HG02798 (cell line): ENCODE measurements at regions not wholly inside any gene's neighbourhood (a gene's known extent, or its start where the extent isn't known, plus 50 kb on each side); places are given as distances from the start of the nearest gene placed in this dataset.

Experiments used
- ATAC-seq: cut with Tn5 transposase; IDR thresholded peaks from one replicate; pipeline ENCODE4 v1.9.1; 2021; ENCODE audit warnings: mild to moderate bottlenecking; ENCODE audit not compliant: unreplicated experiment, poor library complexity

DNA sequence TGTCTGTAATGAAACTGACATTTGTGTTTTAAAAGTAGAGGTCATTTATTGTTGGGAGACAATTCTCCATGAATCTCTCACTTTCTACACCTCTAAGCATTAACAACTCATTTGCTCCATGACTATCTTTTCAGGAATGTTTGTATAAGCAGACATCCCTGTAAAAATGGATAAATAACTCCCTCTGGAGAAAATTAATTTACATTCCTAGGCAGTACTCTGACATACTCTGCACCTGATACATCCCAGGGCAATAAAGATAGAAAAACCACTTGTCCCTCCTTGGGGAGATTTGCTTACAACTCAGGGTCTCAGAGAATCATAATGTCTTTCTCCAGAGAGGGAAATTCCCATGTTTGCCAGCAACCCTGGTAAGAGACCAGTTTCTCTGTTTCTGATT, 1037.7 kb upstream of the SLC39A10 start:
- ATAC-seq, result no peak

DNA sequence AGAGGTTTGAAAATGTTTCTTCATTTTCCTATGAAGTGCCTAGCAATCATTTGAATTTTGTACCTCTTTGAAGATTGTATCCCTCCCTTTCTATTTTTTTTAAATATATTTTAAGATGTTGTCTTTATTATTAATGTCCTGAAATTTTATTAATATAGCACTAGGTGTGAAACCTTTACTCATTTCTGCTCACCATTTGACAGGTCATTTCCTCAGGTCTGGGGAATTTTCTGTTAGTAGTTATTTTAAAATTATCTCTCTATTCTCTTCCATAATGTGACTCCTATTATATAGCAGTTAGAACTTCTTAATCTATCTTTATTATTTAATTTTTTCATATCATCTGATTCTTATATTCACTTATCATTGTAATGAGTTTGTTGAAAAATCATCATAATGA, 1038.6 kb upstream of the SLC39A10 start:
- no peak for ATAC-seq

DNA sequence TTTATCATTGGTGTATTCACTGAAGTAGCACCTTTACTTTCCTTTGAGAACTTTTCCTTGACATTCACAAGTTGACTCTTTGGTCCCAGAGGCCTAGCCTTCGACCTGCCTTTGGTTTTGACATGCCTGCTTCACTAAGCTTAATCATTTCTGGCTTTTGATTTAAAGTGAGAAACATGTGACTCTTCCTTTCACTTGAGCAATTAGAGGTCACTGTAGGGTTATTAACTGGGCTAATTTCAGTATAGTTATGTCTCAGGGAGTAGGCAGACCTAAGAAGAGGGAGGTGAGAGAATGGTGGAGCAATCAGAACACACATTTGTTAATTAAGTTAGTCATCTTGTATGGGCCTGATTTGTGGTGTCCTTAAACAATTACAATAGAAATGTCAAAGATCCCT, 1040.7 kb upstream of the SLC39A10 start:
- ATAC-seq, result peak; percentile 67

DNA sequence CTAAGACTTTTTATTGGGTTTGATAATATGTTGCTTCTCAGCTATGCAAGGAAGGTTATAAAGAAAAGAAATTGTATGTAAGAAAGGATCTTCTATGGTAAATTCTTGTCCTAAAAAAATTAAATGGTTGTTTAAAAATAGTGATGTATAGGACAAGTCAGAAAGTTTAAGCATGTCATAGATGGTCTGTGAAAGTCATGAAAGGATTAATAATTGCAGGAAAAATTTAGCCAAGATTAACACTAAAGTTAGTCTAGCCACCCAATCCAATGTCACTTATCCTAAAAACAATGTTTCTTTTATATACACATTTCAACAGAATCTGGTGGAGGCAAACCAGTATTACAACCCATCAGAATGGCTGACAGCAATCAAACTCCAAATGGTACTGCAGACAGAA, 1046.7 kb upstream of the SLC39A10 start:
- ATAC-seq, result no peak

DNA sequence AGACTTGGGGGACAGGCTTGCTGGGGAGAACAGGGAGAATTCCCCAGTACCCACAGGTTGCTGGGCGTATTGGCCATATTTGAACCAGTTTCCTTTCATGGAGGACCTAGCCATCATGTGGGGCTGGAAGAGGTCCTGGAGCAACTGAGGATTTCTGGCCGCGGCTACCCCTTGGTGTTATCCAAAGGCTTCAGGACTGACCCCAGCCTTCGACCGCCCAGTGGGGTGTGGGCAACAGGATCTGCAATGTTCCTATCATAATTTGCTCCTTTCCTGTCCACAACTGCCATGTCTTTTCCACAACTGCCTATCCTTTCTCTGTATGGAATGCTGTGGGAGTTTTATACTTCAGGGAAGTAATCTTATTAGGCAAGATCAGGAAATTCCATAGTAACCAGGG, 1053.6 kb upstream of the SLC39A10 start:
- no peak for ATAC-seq

DNA sequence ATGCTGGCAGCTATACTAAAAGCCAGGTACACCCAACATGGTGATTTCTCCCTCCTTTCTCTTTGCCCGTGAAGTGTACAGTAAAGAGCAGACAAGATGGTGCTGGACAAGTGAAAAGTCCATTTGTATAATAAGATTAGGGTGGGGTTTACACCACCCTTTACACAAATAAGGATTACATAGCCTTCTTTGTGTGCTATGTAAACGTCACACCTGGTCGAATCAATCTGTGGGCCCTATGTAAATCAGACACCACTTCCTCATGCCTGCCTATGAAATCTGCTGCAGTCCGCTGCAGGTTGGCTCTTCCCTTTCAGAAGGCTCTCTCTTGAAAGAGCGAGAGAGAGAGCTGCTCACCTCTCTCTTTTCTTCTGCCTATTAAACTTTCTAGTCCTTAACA, 1054.3 kb upstream of the SLC39A10 start:
- no peak for ATAC-seq

DNA sequence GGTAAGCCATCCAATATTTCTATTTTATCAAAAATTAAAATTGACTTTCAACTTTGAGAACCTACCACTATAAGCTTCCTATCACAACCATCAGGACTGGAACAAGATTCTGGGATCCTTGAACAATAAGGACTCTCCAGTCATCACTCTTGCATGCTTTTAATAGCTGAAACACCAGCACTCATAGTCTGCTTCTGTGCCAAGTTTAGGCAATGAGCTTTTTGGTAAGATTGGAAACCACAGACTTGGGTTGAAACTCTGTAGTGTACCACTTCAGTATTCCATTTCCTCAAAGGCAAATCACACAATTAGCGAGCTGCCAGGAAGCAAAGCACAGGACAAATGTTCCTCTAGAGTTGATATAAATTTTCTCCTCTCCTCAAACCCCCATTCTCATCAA, 1065.8 kb upstream of the SLC39A10 start:
- no peak for ATAC-seq

DNA sequence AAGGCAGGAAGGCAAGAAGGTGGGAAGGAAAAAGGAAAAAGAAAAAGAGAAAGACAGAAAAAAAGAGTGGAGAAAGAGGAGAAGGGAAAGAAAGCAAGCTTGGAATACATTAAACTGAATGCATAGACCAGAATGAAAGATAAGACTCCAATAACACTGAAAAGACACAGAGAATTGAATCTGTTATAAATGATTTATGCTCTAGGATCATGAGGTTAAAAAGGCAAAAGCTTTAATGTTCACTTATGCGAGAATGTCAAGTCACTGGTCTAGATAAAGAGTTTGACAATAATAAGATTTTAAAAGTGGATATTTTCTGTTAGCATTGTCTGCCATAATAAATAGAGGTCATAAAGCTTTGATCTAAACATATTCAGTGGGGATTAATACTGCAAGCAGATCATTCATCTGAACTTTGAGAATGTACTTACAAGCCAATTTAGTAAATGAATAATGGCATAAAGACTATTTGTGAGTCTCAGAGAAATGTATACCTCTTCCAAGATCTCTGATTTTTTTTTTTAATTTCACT, 1069.2 kb upstream of the SLC39A10 start:
- no peak for ATAC-seq

DNA sequence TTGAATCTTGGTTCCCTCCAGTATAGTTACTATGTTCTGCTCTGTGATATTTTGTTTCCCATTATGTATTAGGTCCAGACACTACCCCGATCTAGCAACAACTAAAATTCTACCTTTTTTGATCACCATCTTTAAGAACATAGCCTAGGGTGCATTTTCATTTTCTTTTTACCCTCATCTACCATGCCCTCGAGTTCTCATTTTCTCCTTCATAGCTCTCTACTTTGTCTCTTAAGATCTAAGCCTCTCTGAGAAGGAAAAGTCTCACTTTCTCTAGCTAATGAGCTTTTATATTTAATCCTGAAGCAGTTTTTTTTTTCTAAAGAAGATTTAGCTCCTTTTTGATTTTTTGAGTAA, 1089.4 kb upstream of the SLC39A10 start:
- ATAC-seq, result peak; percentile 36

DNA sequence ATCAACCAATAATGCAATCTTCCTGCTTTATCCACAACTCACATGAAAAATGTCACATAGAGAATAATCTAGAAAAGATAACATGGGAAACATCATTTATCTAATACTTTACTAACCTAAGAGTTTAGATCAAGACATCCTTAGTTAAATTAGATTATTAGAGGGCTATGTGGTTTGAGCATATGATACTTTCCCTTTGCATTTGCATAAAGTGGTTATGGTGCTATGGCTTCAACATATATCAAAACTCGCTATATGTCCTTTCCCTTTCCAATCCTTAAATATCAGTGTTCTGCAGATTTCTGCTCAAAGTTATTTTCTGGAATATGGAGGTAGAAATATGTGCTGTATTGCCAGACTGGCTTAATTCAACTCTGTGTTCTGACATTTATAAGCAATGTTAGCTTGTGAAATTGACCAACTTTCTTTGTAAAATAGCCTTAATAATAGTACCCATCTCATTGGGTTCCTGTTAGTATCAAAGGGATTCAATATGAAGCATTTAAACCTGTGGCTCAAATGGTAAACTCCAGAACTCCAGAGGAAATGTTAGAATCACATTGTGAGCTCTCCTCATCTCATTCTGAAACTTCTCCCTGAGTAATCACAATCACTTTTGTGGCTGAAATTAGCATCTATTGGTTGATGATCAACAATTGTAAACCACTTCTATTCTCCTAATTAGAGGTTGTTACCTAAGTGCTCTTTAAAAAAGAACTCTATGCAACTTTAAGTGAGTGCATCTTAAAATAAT, 1089.9 kb upstream of the SLC39A10 start:
- ATAC-seq, result peak; percentile 78

DNA sequence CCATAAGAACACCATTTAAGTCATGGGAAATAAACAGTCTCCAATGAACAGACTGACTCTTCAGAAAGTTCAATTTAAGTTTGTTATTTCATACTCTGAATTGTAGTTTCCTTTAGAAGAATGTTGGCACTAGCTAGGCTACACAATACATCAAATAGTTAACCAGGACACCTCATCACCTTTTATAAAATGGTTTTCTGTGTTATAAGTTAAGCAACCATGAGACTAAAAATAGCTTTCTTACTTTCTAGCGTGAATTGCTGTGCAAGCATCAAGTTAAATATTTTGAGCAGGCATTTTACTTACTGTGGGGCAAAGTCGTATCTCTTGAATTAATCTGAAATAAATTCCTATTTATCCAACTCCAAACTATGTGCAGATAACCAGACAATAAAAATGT, 1092.6 kb upstream of the SLC39A10 start:
- no peak for ATAC-seq

DNA sequence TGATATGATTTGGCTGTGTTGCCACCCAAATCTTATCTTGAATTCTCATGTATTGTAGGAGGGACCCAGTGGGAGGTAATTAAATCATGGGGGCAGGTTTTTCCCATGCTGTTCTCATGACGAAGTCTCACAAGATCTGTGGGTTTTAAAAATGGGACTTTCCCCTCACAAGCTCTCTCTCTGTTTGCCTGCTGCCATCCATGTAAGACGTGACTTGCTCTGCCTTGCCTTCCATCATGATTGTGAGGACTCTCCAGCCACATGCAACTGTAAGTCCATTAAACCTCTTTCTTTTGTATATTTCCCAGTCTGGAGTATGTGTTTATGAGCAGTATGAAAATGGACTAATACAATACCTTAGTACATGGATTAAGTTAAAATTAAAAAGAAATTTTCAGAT, 1094.7 kb upstream of the SLC39A10 start:
- no peak for ATAC-seq

DNA sequence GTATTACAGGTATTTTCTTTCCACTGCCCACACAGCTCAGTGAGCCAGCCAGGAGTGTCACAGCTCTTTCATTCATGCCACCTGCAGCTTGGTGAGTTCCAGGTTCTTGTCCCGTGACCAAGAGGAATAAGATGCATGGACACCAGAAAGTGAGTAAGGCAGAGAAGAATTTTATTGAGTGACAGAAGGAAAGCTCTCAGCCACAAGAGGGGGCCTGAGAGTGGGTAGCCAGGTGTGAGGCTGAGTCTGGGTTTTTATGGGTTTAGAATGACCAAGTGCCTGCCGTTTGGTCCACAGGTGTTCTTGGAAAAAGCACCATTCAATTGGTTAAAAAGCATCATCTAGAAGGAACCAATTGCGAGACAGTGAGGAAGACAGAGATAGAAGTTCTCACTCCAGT, 1097.1 kb upstream of the SLC39A10 start:
- peak; percentile 40 for ATAC-seq

DNA sequence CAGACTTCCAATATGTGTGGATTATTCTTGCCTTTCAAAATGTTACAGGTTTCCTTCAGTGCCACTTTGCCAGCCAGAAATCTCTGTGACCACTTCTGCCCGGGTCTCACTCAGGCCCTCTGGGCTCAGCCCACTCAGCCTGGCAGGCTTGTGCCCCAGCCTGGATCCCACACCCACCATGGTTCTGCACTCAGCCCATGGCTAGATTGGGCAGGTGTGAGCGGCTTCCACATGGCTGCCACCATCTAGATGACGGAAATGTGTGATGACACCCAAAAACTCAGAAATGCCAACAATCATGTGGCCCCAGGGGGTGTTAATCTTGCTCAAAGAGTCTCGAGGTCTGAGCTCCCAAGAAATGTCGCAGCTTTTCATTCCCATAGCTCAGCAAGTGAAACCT, 1097.5 kb upstream of the SLC39A10 start:
- no peak for ATAC-seq

DNA sequence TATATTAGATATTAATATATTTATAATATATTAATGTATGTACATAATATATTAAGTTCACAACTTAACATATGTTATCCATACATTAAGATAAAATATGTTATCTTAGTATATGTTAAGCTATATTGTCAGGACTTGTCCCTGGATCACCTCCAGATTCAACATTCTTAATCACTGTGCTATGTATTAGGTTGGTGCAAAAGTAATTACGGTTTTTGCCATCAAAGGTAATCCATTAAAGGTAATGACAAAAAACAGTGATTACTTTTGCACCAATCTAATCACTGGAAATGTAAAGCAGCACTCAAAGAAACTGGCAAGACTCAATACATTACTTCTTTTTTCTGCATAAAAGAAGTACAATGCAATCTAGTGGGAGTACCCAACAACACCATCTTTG, 1099.0 kb upstream of the SLC39A10 start:
- ATAC-seq, result no peak

DNA sequence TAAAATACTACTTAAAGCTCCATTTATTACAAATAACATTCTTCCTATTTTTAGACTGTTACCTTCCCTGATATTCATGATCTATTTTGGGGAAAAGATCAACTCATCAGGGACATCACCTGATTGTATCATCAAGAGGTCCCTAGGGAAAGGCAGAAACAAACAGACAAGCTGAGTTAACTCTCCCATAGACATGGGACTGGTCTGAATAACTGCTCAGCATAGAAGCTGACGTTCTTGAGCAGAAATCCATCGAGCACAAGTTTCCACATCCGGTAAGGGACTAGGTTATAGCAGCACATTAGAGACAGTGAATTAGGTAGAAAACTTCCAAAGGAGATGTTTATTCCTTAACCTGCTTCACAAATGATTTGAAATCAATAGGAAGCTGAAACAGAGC, 1100.4 kb upstream of the SLC39A10 start:
- no peak for ATAC-seq

DNA sequence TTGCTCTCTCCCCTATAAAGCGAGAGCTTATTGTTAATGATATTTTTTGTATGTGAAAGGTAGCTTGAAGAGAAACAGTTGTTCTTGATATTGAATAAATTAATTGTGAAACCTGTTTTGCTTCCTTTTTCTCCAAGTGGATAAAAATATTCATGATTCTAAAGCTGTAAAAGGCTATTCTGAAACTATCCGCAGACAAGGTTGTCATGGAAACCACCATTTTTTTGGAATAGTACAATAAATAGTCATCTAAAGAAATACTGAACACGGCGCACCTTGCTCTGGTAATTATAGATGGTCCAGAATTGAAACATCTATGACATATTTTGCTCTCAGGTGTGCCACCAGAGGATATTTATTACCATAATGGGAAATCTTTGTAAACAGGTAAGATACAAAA, 1103.0 kb upstream of the SLC39A10 start:
- ATAC-seq, result no peak

DNA sequence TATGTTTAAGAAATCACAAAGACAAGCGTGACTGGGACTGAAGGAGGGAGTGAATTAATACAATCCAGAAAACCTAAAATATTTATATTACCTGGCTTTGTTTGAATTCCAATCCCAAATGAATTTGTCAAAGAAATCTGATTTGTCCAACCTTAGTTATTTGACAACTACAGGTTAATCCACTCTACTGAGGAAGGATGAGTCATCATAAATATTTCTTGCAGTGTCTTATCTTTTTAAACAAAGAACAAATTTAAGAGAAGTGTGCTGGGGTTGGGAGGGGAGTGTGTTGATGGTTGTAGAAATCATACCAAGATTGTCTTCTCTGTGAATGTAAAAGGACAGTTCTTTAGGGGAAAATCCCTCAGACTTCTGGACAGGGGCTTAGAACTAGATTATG, 1106.3 kb upstream of the SLC39A10 start:
- ATAC-seq, result no peak

DNA sequence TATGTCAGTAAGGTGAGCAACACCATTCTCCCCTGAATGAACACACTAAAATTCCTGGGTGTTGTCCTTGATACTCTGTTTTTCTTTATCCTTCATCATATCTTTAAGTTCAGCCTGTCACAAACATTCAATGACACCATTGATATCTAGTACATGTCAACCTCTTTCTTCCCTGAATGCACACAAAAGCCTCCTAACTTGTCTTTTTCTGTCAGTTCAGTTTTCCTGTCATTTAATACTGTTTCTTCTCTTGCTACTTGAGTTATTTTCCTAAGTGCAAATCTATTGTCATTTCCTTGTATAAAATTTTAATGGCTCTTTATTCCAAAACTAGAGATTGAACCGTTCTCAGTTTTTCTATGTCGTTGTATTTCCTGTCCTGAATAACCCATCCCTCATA, 1107.6 kb upstream of the SLC39A10 start:
- ATAC-seq, result no peak

DNA sequence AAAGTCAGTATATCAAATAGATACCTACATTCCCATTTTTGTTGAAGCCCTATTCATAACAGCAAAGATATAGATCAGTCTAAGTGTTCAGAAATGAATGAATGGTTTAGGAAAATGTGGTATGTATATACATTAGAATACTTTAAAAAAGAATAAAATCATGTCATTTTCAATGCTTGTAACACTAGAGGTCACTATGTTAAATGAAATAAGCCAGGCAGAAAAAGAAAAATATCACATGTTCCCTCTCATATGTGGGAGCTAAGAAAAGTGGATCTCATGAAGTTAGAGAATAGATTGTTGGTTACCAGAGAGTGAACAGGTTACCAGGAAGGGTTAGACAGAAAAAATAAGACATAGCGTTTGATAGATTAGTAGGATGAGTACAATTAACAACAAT, 1111.0 kb upstream of the SLC39A10 start:
- no peak for ATAC-seq

DNA sequence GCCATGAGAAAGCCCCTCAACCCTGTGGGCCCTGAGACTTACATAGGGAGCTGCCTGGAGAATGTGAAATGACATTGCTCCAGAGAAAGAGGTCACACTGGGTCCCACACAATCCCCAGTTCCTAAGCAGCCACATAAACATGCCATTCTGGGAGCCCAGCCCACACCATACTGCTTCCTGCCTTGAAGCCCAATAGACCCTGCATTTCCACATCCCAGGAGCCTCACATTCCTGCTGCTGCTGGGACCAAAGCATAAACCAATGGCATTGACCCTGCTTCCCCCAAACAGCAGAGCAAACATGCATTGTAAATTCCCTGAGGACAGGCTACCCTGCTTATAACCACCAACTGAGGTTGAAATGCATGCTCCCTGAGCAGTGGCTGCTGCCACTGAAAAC, 1117.6 kb upstream of the SLC39A10 start:
- no peak for ATAC-seq

DNA sequence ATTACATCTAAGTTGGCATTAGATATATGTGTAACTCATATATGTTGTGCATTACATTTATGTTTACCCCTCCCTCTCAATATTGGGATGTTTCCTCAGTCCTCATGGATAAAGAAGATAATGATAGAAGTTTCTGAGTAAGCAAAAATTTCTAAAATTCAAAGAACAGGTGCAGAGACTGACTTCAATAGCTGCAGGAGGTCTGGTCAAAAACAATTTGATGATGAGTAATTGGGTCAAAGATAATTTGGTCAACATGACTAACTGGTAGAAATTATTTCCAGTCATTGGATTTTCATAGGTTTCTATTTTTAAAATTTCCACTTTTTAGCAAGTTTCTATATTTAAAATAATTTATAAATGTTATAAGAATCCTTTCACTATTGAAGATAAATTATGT, 1130.9 kb upstream of the SLC39A10 start:
- no peak for ATAC-seq

DNA sequence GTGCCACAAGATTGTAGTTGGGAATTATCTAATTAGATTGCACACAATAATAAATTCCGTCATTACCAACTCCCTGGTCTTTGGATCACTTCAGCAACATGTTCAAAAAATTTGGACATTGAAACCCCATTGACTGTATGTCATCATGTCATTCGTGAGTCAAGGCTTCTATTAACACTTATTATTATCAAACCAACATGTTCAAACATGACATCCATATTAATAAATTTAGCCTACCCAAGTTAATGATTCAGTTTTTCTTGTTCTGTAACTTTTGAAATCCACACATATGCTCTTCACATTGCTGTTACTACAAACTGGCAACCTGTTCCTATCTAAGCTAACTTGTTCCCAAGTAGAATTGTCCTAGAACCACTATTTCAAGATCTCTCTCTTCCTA, 1142.7 kb upstream of the SLC39A10 start:
- no peak for ATAC-seq
